ENCODE measurements at regions not wholly inside any gene's neighbourhood (a gene's known extent, or its start where the extent isn't known, plus 50 kb on each side); places are given as distances from the start of the nearest gene placed in this dataset.

- TF ChIP-seq CTCF (conservative IDR thresholded peaks at IDR 0.05; ENCODE audit: low read length): no peak
- no peak for TF ChIP-seq EZH2phosphoT487 (IDR thresholded peaks at IDR 0.05; ENCODE audit: borderline replicate concordance, low read depth, low read length)
Observed at GRCh38 chr5:4875942-4876341, 264.2 kb upstream of the ADAMTS16 start.

All from OCI-LY7 (cell line).